HG03521 (cell line): ENCODE measurements at regions not wholly inside any gene's neighbourhood (a gene's known extent, or its start where the extent isn't known, plus 50 kb on each side); places are given as distances from the start of the nearest gene placed in this dataset.
"Not testable (repeated sequence)": the region's sequence is repeated elsewhere in the genome, so short reads cannot be mapped to it uniquely, and the experiment has no call there.

Source experiments
- ATAC-seq: cut with Tn5 transposase; IDR thresholded peaks from one replicate; pipeline ENCODE4 v1.9.1; 2021; ENCODE audit warnings: mild to moderate bottlenecking, moderate library complexity; ENCODE audit not compliant: unreplicated experiment

DNA sequence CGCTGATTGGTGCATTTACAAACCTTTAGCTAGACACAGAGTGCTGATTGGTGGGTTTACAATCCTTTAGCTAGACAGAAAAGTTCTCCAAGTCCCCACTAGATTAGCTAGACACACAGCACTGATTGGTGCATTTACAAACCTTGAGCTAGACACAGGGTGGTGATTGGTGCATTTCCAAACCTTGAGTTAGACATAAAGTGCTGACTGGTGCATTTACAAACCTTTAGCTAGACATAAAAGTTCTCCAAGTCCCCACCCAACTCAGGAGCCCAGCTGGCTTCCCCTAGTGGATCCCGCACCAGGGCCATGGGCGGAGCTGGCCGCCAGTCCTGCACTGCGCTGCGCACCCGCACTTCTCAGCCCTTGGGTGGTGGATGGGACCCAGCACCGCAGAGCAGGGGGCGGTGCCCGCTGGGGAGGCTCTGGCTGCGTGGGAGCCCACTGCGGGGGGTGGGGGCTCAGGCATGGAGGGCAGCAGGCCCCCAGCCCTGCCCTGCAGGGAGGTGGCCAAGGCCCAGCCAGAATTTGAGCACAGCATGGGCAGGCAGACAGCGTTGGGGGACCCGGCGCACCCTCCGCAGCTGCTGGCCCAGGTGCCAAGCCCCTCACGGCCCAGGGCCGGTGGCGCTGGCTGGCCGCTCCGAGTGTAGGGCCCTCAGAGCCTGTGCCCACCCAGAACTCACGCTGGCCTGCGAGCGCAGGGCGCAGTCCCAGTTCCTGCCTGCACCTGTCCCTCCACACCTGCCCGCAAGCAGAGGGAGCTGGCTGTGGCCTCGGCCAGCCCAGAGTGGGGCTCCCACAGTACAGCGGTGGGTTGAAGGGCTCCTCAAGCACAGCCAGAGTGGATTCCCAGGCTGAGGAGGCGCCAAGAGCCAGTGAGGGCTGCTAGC is 608.9 kb upstream of the LCORL start:
- ATAC-seq: no peak

DNA sequence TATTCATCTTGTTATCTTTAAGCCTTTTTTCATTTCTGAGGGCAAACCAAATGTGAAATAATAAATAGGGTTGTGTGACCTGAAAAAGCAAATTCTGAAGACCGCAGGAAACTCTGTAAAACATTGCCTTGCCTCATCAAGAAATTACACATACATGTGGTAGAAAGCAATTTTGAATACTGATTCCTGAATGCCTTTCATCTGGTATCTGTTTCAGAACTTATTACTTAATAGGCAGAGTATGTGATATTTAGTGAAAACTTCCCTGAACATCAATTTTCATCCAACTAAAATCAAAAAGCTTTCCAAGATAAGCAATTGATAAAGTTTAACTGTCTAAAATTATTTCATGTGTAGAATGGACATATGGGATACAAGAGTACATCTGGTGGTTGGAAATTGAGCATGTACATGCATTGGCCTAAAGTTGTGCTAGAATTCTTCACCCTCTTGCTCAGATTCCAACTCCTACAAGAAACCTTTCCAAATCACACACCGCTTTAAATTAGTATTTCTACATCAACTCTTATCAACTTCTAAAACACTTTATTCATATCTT is 606.0 kb upstream of the LCORL start:
- no peak for ATAC-seq

DNA sequence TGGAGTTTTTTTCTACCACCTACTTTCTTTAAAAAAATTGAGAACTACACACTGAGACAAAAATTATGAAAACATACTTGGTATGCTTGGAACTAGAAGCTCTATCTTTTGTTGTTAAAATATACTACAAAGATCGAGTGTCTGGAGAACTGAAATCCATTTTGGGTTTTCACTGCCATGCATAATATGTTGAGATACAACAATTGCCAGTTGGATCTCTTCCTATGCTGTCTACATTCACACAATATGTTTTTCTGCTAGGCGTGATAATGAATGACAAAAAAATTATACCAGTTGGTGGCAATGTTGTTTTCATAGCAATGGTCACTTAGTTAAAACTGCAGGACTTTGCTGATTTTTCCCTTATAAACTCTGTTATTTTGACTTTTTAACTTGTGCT is 605.4 kb upstream of the LCORL start:
- no peak for ATAC-seq

DNA sequence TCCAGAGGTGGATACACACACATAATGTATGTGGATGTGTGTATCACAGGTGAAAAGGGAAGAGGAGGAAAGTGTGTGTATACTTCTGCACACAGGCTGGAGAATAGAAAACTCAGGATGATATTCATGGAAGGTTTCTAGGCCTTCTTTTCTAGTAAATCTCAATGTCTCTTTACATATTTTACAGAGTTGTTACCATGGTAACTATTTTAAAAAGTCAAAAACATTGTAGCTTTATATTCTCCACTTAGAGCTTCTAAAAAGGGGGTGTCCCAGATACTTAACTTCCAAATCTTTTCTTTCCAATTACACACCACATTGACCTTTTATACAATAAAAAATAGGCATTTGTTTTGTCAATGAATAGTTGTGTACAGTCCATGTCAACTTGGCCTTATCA is 604.8 kb upstream of the LCORL start:
- no peak for ATAC-seq

DNA sequence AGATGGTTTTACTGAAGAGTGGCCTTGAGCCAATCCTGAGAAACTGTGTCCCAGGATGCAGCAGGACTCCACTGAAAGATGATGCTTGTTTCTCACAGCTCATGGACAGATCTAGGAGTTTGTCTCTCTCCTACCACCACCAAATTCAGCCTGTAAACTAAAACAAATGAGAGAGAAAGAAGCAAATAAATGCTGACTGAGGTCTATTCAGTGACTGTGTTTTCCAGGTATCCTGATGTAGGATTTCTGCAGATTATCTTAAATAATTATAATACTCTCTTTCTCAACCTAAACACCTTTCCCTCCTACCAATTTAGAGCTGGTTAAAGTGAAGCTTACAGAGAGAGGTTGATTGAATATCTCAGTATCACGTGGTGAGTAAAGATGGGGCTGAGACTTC is 599.6 kb upstream of the LCORL start:
- ATAC-seq: no peak

DNA sequence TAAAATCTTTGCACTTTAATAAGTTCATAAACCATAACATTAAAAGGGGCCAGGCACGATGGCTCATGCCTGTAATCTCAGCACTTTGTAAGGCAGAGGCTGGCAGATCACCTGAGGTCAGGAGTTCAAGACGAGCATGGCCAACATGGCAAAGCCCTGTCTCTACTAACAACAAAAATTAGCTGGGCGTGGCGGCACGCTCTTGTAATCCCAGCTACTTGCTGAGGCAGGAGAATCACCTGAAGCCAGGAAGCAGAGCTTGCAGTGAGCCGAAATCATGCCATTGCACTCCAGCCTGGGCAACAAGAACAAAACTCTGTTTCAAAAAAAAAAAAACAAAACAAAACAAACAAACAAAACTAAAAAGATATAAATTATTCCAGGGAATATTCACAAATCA is 595.2 kb upstream of the LCORL start:
- no peak for ATAC-seq

DNA sequence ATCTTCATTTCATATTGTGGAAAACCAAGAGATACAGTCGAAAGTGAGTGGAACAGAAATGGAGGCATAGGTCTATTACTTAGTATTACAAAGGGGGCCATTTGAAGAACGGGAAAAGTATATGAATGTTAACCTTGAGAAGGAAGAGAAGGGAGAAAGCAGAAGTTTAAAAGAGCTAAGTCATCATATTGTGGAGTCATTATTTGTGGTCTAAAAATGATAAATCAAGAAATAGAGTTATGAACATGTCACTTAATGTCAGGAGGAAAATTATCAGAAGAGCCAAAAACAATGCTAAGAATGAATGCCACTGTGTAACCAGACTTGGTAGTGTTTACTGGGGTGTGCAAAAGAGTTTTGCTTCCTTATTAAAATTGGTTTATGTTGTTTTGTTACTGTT is 589.5 kb upstream of the LCORL start:
- no peak for ATAC-seq

DNA sequence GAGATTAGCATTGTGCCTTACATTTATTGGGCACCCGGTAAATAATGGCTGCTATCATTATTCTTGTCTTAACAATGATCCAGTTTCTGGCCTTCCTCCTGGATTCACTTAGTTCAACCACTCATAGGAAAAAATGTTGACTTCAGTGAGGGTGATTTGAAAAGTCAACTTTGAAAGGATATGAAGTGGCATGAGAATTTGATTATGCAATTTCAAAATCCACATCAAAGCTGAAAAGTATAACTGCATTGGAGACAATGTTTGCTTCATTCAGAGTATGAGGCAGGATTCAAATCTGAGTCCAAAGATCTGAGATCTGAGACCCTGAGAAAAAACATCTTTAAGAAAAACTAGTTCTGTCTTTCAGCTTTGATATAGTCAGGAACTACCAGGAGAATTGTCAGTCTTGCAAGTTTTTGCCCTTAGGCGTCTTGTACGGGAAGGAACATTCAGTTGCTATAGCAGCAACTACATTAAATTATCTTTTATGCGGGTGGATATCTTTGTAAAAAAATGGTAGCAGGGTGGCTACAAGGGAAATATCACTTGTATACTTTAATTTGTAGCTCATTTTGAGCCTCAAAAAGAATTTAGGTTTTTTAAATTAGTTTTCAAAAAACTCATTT is 587.5 kb upstream of the LCORL start:
- no peak for ATAC-seq

DNA sequence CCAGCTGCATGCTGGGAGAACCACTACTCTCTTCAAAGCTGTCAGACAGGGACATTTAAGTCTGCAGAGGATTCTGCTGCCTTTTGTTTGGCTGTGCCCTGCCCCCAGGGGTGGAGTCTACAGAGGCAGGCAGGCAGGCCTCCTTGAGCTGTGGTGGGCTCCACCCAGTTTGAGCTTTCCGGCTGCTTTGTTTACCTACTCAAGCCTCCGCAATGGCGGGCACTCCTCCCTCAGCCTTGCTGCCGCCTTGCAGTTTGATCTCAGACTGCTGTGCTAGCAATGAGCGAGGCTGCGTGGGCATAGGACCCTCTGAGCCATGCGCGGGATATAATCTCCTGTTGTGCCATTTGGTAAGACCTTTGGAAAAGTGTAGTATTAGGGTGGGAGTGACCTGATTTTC is 581.1 kb upstream of the LCORL start:
- not testable (repeated sequence) for ATAC-seq

DNA sequence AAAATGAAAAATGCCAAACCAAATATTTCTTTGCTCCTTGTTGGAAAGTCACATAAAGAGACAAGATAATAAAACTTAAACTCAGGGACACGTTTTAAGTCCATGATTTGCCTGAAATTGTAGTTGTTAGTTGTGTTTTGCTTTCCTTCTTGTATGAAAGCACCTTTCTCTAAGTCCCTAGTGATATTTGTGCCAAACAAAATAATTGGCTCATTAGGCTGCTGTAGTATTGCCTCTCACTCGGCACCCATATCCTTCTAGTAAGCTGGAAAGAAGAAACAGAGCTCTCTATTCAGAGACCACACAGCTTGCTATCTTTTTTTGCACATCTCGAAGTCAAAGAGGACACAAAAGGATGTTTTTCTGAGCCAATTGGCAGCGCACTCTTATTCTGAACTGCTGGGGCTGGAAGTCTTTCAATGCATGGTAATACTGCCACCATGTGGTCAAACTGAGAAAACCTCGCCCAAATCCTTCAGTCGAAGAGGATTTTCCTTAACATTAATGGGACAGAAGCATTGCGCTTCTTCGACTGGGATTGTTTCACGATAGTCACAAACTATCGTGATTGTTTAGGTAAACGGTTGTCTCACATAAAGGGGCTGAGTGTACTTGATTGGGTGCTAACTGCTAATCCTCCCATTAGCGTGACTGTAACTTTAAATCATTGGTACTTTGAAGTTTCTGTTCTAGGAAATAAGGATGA is 571.9 kb upstream of the LCORL start:
- no peak for ATAC-seq

DNA sequence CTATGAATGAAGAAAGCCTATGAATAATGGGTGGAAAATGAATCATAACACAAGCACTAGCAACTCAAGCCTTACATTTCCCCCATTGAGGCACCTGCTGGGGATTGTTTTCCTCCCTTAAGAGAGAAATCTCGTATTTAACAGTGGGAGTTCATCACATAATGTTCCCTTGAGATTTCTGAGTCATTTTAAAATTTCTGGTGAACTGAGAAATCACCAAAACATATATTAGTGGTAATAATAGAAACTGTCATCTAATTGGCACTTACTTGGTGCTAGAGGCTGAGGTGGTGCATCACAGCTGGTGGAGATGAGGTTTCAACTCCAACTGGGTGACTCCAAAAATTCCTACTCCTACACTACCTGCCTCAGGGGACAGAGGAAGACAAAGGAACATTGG is 561.3 kb upstream of the LCORL start:
- no peak for ATAC-seq

DNA sequence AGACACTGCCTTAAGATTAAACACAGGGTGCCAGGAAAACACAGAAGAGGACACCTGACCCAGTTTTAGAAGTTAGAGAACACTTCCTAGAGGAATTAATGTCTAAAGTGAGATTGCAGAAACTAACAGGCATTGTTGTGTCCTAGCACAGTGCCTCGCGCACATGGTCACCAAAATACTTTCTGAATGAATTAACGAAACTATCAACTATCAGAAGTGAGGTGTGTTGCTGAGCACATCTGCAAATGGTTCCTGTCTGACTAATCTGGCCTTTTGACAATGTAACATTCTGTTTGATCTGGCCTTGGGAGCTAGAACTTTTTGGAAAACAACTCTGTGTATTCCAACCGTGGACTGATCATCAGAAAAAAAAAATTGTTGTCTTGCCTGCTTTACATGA is 556.8 kb upstream of the LCORL start:
- no peak for ATAC-seq

DNA sequence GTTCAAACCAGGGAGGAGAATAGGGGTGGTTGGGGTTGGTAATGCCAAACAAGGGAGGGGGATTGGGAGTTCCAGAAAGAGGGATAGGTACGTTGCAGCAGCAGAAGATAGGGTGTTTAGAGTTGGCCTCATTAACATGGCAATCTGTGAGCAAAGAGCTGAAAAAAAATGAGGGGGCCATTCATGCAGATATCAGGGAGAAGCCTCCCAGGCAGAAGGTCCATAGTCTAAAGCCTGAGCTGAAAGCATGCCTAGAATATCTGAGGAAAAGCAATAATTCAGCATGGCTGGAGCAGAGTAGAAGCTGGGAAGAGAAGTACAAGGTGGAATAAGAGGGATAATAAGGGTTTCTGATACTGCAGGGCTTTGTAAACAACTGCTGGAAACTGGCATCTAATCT is 550.9 kb upstream of the LCORL start:
- ATAC-seq: no peak

DNA sequence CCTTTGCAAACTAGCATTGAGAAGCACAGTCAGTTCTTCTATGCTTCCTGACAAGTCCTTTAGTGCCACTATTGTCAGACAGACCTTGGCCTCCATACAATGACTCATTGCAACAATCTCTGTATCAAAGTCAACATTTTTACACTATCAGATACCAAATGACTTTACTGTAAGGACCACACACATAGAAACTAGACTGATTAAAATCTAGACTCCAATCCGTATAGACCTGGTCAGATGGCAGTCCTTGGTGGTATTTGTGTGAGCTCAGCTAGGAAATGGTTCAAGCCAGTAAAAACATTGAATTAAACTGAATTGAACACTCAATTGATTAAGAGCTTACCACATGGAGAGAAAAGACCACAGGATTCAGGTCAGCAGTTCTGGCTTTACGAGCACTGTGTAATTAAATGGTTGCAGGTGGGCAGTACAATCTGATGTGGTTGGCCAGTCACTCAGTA is 549.8 kb upstream of the LCORL start:
- no peak for ATAC-seq

DNA sequence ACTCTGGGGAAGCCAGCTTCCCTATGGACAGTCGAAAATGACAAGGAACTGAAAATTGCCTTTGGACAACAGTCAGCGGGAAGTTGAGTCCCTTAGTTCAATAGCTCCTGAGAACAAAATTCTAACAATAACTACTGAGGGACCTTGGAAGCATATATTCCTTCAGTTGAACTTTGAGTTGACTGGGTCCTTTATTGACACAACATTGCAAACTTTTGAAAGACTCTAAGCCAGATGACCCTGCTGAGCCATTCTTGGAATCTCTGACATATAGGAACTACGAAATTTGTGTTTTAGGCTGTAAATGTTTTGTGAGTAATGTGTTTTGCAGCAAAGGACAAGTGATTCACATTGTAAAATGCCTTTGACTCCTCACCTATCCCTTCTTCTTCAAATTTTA is 548.8 kb upstream of the LCORL start:
- no peak for ATAC-seq

DNA sequence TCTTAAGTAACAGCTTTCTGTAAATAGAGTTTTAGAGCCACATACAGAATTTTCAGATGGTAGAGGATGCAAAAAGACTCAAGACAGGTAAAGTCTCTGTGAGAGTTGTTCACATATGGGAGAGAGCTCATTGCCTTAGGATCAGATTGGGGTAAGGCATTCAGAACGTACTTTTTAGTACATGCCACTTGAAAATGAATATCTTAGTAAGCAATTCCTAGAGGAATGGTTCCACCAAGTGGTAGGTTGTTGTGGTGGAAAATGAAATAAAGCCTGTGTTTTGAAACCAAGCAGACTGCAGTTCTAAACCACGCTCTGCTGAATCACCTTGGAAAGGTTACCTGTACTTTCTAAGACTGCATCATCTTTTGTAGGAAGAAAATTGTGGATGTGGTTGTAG is 547.0 kb upstream of the LCORL start:
- no peak for ATAC-seq

DNA sequence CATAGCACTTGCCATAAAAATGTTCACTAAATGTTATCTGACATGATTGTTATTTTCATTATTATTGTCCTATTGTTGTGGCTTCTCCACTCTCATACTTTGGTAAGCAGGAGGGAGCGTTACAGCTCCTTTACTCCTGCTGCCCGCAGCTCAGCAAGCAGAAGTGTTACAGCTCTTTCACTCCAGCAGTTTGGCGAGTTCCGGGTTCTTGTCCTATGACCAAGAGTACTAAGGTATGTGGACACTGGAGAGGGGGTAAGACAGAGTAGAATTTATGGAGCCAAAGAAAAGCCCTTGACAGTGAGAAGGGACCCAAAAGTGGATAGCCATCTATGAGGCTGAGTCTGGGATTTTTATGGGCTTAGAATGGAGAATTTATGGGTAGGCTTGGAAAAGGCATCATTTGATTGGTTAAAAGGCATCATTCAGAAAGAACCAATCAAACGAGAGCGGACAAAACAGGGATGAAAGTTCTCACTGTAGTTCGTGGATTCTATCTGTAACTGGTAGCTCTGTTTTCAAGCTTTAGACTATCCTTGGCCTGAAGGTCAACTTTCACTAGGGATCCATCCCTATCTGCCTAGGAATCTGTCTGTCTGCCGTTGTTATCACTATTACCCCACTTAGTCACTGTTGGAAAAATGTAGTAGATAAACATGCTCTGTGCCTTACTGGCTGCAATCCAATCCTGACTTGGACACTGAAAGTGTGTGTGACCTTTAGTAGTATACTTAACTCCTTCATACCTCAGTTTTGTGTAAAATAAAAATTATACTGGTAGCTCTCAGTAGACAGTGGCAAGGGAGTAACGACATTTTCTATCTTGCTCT is 545.6 kb upstream of the LCORL start:
- no peak for ATAC-seq

DNA sequence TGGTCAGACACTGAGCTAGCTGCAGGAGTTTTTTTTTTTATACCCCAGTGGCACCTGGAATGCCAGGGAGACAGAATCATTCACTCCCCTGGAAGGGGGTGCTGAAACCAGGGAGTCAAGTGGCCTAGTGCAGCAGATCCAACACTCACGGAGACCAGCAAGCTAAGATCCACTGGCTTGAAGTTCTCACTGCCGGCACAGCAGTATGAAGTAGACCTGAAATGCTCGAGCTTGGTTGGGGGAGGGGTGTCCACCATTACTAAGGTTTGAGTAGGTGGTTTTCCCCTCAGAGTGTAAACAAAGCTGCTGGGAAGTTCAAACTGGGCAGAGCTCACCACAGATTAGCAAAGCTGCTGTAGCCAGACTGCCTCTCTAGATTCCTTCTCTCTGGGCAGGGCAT is 537.9 kb upstream of the LCORL start:
- ATAC-seq: no peak

DNA sequence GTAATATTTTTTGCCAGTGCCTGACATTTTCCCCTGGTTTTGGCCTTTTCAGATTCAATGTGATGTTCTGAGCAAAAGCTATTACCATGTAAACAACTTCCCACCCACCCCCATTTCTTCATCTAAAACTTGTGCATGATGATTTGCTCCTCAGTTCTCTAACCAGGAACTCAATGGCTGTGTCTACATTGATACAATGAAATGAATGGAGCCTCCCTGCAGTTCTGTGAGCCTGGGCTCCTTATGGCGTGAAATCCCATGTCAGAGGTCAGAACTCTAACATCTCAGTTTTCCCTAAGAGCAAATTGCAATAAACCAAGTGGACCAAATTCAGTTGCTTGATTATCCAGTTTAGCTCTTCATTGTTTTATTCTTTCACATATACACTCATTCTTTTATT is 534.8 kb upstream of the LCORL start:
- ATAC-seq: no peak

DNA sequence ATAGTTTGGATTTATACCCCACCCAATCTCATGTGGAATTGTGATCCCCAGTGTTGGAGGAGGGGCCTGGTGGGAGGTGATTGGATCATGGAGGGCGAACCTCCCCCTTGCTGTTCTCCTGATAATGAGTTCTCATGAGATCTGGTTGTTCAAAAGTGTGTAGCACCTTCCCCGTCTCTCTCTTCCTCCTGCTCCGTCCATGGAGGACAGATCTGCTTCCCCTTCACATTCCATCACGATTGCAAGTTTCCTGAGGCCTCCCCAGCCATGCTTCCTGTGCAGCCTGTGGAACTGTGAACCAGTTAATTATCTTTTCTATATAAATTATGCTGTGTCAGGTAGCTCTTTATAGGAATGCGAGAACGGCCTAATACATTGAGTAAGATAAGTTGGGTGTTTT is 518.8 kb upstream of the LCORL start:
- no peak for ATAC-seq

DNA sequence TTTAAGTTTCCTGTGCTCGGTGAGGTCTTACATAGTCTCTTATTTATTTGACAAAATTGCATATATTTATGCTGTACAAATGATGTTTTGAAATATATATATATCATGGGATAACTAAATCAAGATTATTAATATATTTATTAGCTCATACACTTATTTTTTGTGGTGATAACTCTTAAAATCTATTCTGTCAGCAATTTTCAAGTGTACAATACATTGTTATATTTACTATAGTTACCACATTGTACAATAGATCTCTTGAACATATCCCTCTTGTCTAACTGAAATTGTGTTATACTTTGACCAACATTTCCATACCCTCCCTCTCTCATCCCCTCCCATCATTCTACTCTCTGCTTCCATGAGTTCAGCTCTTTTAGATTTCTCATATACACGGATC is 516.6 kb upstream of the LCORL start:
- no peak for ATAC-seq
